GM18861 (cell line): ENCODE measurements at regions not wholly inside any gene's neighbourhood (a gene's known extent, or its start where the extent isn't known, plus 50 kb on each side); places are given as distances from the start of the nearest gene placed in this dataset.

Experiments used
- ATAC-seq: cut with Tn5 transposase; IDR thresholded peaks from one replicate; pipeline ENCODE4 v1.9.1; 2021; ENCODE audit not compliant: unreplicated experiment

GRCh38 chr15:36332301-36332700 lies 247.1 kb upstream of the CDIN1 start:
- ATAC-seq = no peak

- ATAC-seq = no peak
Observed at GRCh38 chr15:36332896-36333295, 246.5 kb upstream of the CDIN1 start.

GRCh38 chr15:36334059-36334458 lies 245.4 kb upstream of the CDIN1 start:
- no peak for ATAC-seq

GRCh38 chr15:36335224-36335623 lies 244.2 kb upstream of the CDIN1 start:
- ATAC-seq = no peak

- no peak for ATAC-seq
Observed at GRCh38 chr15:36335659-36336058, 243.8 kb upstream of the CDIN1 start.

GRCh38 chr15:36344887-36345286 lies 234.5 kb upstream of the CDIN1 start:
- no peak for ATAC-seq

GRCh38 chr15:36347272-36347858 lies 232.1 kb upstream of the CDIN1 start:
- ATAC-seq = no peak

GRCh38 chr15:36356466-36356865 lies 223.0 kb upstream of the CDIN1 start:
- ATAC-seq = no peak

GRCh38 chr15:36356978-36357601 lies 222.3 kb upstream of the CDIN1 start:
- no peak for ATAC-seq

- no peak for ATAC-seq
Observed at GRCh38 chr15:36358094-36358493, 221.3 kb upstream of the CDIN1 start.

- no peak for ATAC-seq
Observed at GRCh38 chr15:36358523-36358922, 220.9 kb upstream of the CDIN1 start.

- ATAC-seq = no peak
Observed at GRCh38 chr15:36359286-36359685, 220.1 kb upstream of the CDIN1 start.

- no peak for ATAC-seq
Observed at GRCh38 chr15:36361351-36361870, 218.0 kb upstream of the CDIN1 start.

- ATAC-seq = no peak
Observed at GRCh38 chr15:36362509-36362915, 216.9 kb upstream of the CDIN1 start.

- no peak for ATAC-seq
Observed at GRCh38 chr15:36363335-36363734, 216.1 kb upstream of the CDIN1 start.

GRCh38 chr15:36364377-36364776 lies 215.0 kb upstream of the CDIN1 start:
- ATAC-seq = no peak

GRCh38 chr15:36365963-36366362 lies 213.5 kb upstream of the CDIN1 start:
- no peak for ATAC-seq

- no peak for ATAC-seq
Observed at GRCh38 chr15:36370051-36370730, 209.2 kb upstream of the CDIN1 start.

GRCh38 chr15:36370731-36371112 lies 208.7 kb upstream of the CDIN1 start:
- no peak for ATAC-seq

GRCh38 chr15:36371509-36371908 lies 207.9 kb upstream of the CDIN1 start:
- no peak for ATAC-seq

- no peak for ATAC-seq
Observed at GRCh38 chr15:36372968-36373367, 206.5 kb upstream of the CDIN1 start.

GRCh38 chr15:36373550-36373949 lies 205.9 kb upstream of the CDIN1 start:
- no peak for ATAC-seq
